Dendritic cell treated with granulocyte-macrophage colony-stimulating factor and Interleukin-4, amounts not matched to agents 40 ng/mL and 50 ng/mL, for 4 days (primary cell): ENCODE measurements at regions not wholly inside any gene's neighbourhood (a gene's known extent, or its start where the extent isn't known, plus 50 kb on each side); places are given as distances from the start of the nearest gene placed in this dataset.
A peak's percentile ranks its signal among the peaks of the same experiment; 100 is the strongest.
"Not testable (repeated sequence)": the region's sequence is repeated elsewhere in the genome, so short reads cannot be mapped to it uniquely, and the experiment has no call there.

Source experiments
- H3K27ac Mint-ChIP-seq: one replicate; pipeline ENCODE4 v1.8.0; 2022; ENCODE audit warnings: mild to moderate bottlenecking, mixed read lengths
- H3K27me3 Mint-ChIP-seq: one replicate; pipeline ENCODE4 v1.8.0; 2022; ENCODE audit warnings: mild to moderate bottlenecking, mixed read lengths
- H3K36me3 Mint-ChIP-seq: one replicate; pipeline ENCODE4 v1.8.0; 2022; ENCODE audit warnings: low read depth, mixed read lengths
- H3K4me1 Mint-ChIP-seq: one replicate; pipeline ENCODE4 v1.8.0; 2022; ENCODE audit warnings: low read depth, mixed read lengths
- H3K4me3 Mint-ChIP-seq: one replicate; pipeline ENCODE4 v1.8.0; 2022; ENCODE audit warnings: mild to moderate bottlenecking, moderate library complexity, mixed read lengths
- H3K9me3 Mint-ChIP-seq: one replicate; pipeline ENCODE4 v1.8.0; 2022; ENCODE audit warnings: mixed read lengths
- intact Hi-C: fragments of 100-400 bp; cut with micrococcal nuclease; formaldehyde crosslinking; loops from one replicate; pipeline ENCODE4 v1.15.0; 2022

- Mint-ChIP-seq H3K4me1 (no peaks in the 10 kb centered on the region), H3K4me3 (no peak overlapping the region), H3K36me3 (no peaks in the 10 kb centered on the region), H3K27me3 (no peaks in the 10 kb centered on the region), H3K27ac (no peak overlapping the region), H3K9me3 (no peaks in the 10 kb centered on the region)
- intact Hi-C loops = no loop called here
Observed at GRCh38 chr2:102871707-102872106, 109.9 kb downstream of the TMEM182 start.

DNA sequence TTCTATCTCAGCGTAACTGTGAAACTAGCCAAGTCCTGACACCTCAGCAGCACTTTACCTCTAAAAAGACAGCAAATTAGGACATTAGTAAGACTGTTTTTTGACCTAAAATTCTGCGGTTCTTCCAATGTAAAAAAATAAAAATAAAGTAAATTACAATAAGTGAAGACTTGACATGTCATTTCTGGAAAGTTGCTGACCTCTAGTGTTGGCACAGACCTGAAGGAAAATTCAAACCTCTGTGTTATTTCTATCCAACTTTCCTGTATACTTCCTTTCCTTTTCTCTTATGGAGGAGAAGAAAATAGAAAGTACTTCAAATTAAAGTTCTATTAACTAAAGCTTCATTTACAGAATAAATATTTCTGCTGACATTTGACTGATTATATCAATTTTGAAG, 110.6 kb downstream of the TMEM182 start:
- Mint-ChIP-seq H3K27ac (no peak overlapping the region), H3K27me3 (no peaks in the 10 kb centered on the region), H3K4me3 (no peak overlapping the region), H3K36me3 (no peaks in the 10 kb centered on the region), H3K9me3 (no peaks in the 10 kb centered on the region), H3K4me1 (no peaks in the 10 kb centered on the region)
- intact Hi-C loops = no loop called here

DNA sequence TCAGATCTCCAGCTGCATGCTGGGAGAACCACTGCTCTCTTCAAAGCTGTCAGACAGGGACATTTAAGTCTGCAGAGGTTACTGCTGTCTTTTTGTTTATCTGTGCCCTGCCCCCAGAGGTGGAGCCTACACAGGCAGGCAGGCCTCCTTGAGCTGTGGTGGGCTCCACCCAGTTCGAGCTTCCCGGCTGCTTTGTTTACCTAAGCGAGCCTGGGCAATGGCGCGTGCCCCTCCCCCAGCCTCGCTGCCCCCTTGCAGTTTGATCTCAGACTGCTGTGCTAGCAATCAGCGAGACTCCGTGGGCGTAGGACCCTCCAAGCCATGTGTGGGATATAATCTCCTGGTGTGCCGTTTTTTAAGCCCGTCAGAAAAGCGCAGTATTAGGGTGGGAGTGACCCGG, 117.7 kb downstream of the TMEM182 start:
- H3K27me3 Mint-ChIP-seq, H3K9me3 Mint-ChIP-seq, H3K27ac Mint-ChIP-seq, H3K4me3 Mint-ChIP-seq, H3K36me3 Mint-ChIP-seq, intact Hi-C loops: not testable (repeated sequence)
- H3K4me1 Mint-ChIP-seq = peaks cover 11% of the 10 kb centered on the region

GRCh38 chr2:102880731-102881130, 118.9 kb downstream of the TMEM182 start:
- no peaks in the 10 kb centered on the region for H3K27me3 Mint-ChIP-seq
- no peak overlapping the region for H3K27ac Mint-ChIP-seq
- no peak overlapping the region for H3K4me3 Mint-ChIP-seq
- no peaks in the 10 kb centered on the region for H3K36me3 Mint-ChIP-seq
- H3K4me1 Mint-ChIP-seq = peaks cover 11% of the 10 kb centered on the region
- H3K9me3 Mint-ChIP-seq = peaks cover 6% of the 10 kb centered on the region
- intact Hi-C loops = no loop called here

GRCh38 chr2:102886216-102886893, 124.5 kb downstream of the TMEM182 start:
- H3K36me3 Mint-ChIP-seq = no peaks in the 10 kb centered on the region
- no peak overlapping the region for H3K27ac Mint-ChIP-seq
- peaks cover 9% of the 10 kb centered on the region for H3K9me3 Mint-ChIP-seq
- H3K4me3 Mint-ChIP-seq = no peak overlapping the region
- intact Hi-C loops = no loop called here
- H3K27me3 Mint-ChIP-seq = no peaks in the 10 kb centered on the region
- peaks cover 12% of the 10 kb centered on the region for H3K4me1 Mint-ChIP-seq

DNA sequence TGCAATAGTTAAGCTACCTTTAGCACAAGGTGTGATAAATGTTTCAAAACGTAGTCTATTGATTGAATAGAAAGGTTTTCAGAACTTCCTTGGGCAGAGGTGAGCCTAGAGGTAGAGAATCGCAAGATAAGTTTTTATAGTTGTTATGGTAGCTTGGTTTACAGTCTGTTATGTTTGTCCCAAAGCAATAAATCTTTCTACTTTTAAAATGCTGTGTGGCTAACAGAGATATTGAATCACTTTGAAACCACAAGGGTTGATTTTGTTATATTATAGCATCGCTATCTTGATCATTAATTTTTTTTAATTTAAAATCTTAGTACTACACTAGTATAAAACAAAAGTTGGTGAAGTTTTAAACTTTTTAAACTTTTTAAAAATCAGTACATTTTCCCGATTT, 126.7 kb downstream of the TMEM182 start:
- Mint-ChIP-seq H3K9me3 (peaks cover 9% of the 10 kb centered on the region), H3K4me1 (peaks cover 21% of the 10 kb centered on the region), H3K4me3 (no peak overlapping the region), H3K36me3 (no peaks in the 10 kb centered on the region), H3K27ac (no peak overlapping the region), H3K27me3 (no peaks in the 10 kb centered on the region)
- intact Hi-C loops = no loop called here

- intact Hi-C loops = no loop called here
- H3K27me3 Mint-ChIP-seq = no peaks in the 10 kb centered on the region
- H3K27ac Mint-ChIP-seq = no peak overlapping the region
- H3K4me3 Mint-ChIP-seq = no peak overlapping the region
- no peaks in the 10 kb centered on the region for H3K36me3 Mint-ChIP-seq
- peaks cover 9% of the 10 kb centered on the region for H3K9me3 Mint-ChIP-seq
- peaks cover 35% of the 10 kb centered on the region for H3K4me1 Mint-ChIP-seq
Observed at GRCh38 chr2:102891296-102891695, 129.5 kb downstream of the TMEM182 start.

DNA sequence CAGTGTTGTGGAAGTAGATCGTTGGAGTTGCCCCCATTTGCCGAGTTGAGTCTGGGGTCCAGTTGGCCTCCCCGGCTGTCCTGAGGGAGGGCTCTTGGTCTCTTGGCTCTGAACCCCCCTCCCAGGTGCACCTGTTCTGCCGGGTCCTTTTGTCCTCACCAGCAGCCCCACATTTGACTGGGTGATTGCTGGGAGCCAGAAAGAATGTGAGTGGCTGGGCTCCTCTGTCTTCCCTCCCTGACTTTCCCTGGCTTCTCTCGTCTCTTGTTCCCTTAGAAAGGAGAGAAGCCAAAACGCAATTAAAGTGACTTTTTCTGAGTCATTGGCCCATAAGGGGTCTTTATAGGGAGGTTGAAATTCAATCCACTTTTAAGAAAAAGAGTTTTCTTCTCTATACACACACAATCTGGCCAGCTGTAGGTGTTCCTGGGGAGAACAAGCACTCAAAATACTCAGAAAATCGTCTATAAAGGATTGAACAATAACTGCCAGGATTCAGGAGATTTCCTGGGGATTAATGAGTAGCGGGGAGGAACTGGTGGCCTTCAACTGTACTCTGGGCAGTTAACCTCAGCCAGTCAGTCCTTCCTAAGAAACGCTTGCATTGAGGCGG, 131.0 kb downstream of the TMEM182 start:
- Mint-ChIP-seq H3K27ac (no peak overlapping the region), H3K4me1 (peaks cover 26% of the 10 kb centered on the region)
- intact Hi-C loops = no loop called here

GRCh38 chr2:102893870-102894269, 132.0 kb downstream of the TMEM182 start:
- Mint-ChIP-seq H3K36me3 (no peaks in the 10 kb centered on the region), H3K9me3 (no peaks in the 10 kb centered on the region), H3K27me3 (no peaks in the 10 kb centered on the region), H3K4me1 (peaks cover 26% of the 10 kb centered on the region), H3K4me3 (no peak overlapping the region), H3K27ac (no peak overlapping the region)
- intact Hi-C loops = no loop called here

More for the DNA sequence above, 131.0 kb downstream of the TMEM182 start:
- no peaks in the 10 kb centered on the region for H3K36me3 Mint-ChIP-seq
- no peak overlapping the region for H3K4me3 Mint-ChIP-seq
- H3K9me3 Mint-ChIP-seq = no peaks in the 10 kb centered on the region
- H3K27me3 Mint-ChIP-seq = no peaks in the 10 kb centered on the region

DNA sequence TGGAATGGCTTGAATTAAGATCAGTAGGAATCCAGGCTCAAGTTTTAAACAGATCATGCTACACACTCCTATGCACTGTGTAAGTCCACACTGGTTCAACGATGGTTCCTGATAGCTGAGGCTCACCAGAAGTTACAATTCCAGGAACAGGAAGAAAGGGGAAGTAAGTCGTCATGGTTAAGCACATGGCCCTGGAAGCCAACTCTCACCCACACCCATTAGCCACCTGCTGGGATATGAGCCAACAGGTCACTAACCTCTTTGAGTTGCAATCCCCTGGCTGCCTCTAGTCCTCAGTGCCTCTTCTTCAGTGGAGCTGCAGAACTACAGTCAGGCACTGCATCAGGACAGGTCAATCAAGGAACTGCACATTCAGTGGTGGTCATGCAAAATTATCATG, 133.5 kb downstream of the TMEM182 start:
- Mint-ChIP-seq H3K27ac (peak overlapping the region; percentile 64), H3K27me3 (no peaks in the 10 kb centered on the region), H3K4me1 (peaks cover 26% of the 10 kb centered on the region), H3K36me3 (no peaks in the 10 kb centered on the region), H3K9me3 (no peaks in the 10 kb centered on the region), H3K4me3 (no peak overlapping the region)
- intact Hi-C loops = no loop called here

DNA sequence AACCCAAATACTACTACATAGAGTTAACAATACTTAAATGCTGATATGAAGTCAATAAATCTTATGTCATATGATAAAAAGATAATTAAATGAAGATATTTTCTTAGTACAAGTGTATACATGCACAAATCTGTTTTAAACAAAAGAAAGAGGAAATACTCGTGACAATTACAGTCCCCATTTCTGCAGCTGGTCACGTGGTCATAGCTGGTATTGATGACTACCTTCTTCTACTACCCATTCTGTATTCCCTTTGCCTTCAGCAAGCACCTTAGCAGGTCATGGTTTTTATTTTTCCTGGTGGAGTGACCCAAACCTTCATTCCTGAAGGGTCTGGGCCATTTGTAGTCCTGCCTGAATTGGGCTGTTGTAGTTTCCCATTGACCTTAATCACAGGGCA, 147.4 kb downstream of the TMEM182 start:
- peaks cover 10% of the 10 kb centered on the region for H3K9me3 Mint-ChIP-seq
- H3K27ac Mint-ChIP-seq, H3K4me1 Mint-ChIP-seq, H3K4me3 Mint-ChIP-seq, intact Hi-C loops, H3K27me3 Mint-ChIP-seq, H3K36me3 Mint-ChIP-seq: not testable (repeated sequence)

GRCh38 chr2:102910724-102911123, 148.9 kb downstream of the TMEM182 start:
- Mint-ChIP-seq H3K36me3 (no peaks in the 10 kb centered on the region), H3K27ac (no peak overlapping the region), H3K9me3 (peaks cover 12% of the 10 kb centered on the region), H3K27me3 (no peaks in the 10 kb centered on the region), H3K4me1 (no peaks in the 10 kb centered on the region), H3K4me3 (no peak overlapping the region)
- intact Hi-C loops = no loop called here

GRCh38 chr2:102915128-102915527, 153.3 kb downstream of the TMEM182 start:
- no peaks in the 10 kb centered on the region for H3K4me1 Mint-ChIP-seq
- no peaks in the 10 kb centered on the region for H3K36me3 Mint-ChIP-seq
- intact Hi-C loops = no loop called here
- peaks cover 40% of the 10 kb centered on the region for H3K9me3 Mint-ChIP-seq
- no peaks in the 10 kb centered on the region for H3K27me3 Mint-ChIP-seq
- H3K4me3 Mint-ChIP-seq = no peak overlapping the region
- H3K27ac Mint-ChIP-seq = no peak overlapping the region

DNA sequence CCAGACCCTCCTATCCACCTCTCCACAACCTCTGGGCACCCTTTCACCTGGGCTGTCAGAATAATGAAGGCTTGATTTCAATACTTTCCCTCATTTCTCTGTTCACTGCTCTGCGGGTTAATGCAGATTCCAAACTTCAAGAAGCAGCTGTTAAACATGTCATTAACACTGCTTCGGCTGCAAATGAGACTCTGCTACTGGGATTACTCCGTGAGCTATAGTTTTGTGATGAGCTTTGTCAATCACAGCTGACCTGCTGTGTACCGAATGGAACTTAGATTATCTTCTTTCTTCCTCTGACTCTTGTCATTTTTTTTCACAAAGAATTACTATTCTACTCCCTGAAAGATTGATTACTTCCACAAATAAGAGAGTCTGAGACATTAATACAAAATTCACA, 160.5 kb downstream of the TMEM182 start:
- Mint-ChIP-seq H3K27ac (no peak overlapping the region), H3K4me1 (no peaks in the 10 kb centered on the region), H3K9me3 (peaks cover 12% of the 10 kb centered on the region), H3K36me3 (no peaks in the 10 kb centered on the region), H3K4me3 (no peak overlapping the region), H3K27me3 (no peaks in the 10 kb centered on the region)
- intact Hi-C loops = no loop called here

GRCh38 chr2:102925003-102925402, 163.2 kb downstream of the TMEM182 start:
- intact Hi-C loops = no loop called here
- H3K4me1 Mint-ChIP-seq = no peaks in the 10 kb centered on the region

More at GRCh38 chr2:102925003-102925402, 163.2 kb downstream of the TMEM182 start:
- H3K36me3 Mint-ChIP-seq = no peaks in the 10 kb centered on the region
- H3K9me3 Mint-ChIP-seq = no peaks in the 10 kb centered on the region
- no peak overlapping the region for H3K27ac Mint-ChIP-seq
- no peaks in the 10 kb centered on the region for H3K27me3 Mint-ChIP-seq
- H3K4me3 Mint-ChIP-seq = no peak overlapping the region
